Upper lobe of left lung (tissue), 4 donors: ENCODE measurements at regions not wholly inside any gene's neighbourhood (a gene's known extent, or its start where the extent isn't known, plus 50 kb on each side); places are given as distances from the start of the nearest gene placed in this dataset.

ENCODE experiments used
- POLR2A ChIP-seq, 4 donors: fragments of 450-650 bp; IDR thresholded peaks; one replicate each; pipeline ENCODE4 v1.5.1; 2016 to 2017; ENCODE audit warnings: antibody characterized with exemption in 4 of 4, mild to moderate bottlenecking in 2 of 4
- POLR2AphosphoS5 ChIP-seq, 2 donors: sonication (generic); formaldehyde crosslinking; IDR thresholded peaks; one replicate each; pipeline ENCODE4 v1.5.1; 2017; ENCODE audit warnings: antibody characterized with exemption in 2 of 2
- TF ChIP-seq, protein P1 (sequence below), 6 experiments: fragments of 450-650 bp in 4 of 6; fragments of 200-600 bp in 2 of 6; sonication (generic) in 2 of 6; IDR thresholded peaks; one replicate each; pipeline ENCODE4 v1.5.1; 2016 to 2019; ENCODE audit warnings: antibody characterized with exemption in 6 of 6

DNA sequence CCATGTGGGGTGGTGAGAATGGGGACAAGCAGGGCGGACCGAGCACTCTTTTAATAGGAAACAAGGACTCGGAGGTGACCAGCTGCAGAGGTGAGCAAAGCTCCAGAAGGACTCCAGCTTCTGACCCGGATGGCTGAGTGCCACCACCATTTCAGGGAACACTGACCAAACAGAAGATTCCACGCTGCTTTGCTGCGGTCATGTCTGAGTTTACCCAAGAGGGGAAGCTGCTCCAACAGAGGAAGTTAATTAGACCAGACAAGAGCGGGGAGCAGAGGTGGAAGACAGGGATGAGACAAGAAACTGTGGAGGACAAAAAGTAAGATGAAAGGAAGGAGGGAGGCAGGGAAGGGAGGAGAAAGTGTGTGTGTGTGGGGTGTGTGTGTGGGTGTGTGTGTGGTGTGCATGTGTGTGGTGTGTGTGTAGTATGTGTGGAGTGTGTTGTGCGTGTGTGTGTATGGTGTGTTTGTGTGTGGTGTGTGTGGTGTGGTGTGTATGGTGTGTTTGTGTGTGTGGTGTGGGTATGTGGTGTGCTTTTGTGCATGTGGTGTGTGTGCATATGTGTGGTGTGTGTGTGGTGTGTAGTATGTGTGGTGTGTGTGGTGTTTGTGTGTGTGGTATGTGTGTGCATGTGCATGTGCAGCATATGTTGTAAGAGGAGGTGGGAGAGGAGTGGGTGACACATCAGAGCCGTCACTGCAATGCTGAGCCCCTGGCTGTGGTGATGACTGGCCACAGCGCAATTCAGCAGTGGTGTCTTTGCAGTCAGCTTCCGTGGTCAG lies 82.2 kb upstream of the AKIP1 start:
- TF ChIP-seq, protein P1, sequence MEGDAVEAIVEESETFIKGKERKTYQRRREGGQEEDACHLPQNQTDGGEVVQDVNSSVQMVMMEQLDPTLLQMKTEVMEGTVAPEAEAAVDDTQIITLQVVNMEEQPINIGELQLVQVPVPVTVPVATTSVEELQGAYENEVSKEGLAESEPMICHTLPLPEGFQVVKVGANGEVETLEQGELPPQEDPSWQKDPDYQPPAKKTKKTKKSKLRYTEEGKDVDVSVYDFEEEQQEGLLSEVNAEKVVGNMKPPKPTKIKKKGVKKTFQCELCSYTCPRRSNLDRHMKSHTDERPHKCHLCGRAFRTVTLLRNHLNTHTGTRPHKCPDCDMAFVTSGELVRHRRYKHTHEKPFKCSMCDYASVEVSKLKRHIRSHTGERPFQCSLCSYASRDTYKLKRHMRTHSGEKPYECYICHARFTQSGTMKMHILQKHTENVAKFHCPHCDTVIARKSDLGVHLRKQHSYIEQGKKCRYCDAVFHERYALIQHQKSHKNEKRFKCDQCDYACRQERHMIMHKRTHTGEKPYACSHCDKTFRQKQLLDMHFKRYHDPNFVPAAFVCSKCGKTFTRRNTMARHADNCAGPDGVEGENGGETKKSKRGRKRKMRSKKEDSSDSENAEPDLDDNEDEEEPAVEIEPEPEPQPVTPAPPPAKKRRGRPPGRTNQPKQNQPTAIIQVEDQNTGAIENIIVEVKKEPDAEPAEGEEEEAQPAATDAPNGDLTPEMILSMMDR (IDR thresholded peaks at IDR 0.05) = no peak
- TF ChIP-seq POLR2A (IDR thresholded peaks at IDR 0.05) = no peak
- TF ChIP-seq POLR2AphosphoS5 (IDR thresholded peaks at IDR 0.05) = no peak
